HEK293 (cell line): ENCODE measurements at regions not wholly inside any gene's neighbourhood (a gene's known extent, or its start where the extent isn't known, plus 50 kb on each side); places are given as distances from the start of the nearest gene placed in this dataset.
"Not testable (repeated sequence)": the region's sequence is repeated elsewhere in the genome, so short reads cannot be mapped to it uniquely, and the experiment has no call there.

Experiments
- CTCF ChIA-PET: fragments of 350-600 bp; formaldehyde crosslinking; extraction: SDS; loops from one replicate; lab custom pipeline; 2021; ENCODE audit warnings: antibody characterized with exemption; lab: Yijun Ruan, JAX
- POLR2A ChIA-PET: fragments of 300-600 bp; formaldehyde crosslinking; extraction: SDS; loops from one replicate; lab custom pipeline; 2020; ENCODE audit warnings: antibody characterized with exemption, inconsistent platforms; lab: Yijun Ruan, JAX
- H3K27ac ChIP-seq: fragments of 200-500 bp; sonication (Bioruptor generic); 2 replicates; pipeline ENCODE4 v1.5.1; 2014; ENCODE audit warnings: low read depth, low read length, control low read depth, inconsistent platforms; ENCODE audit errors: extremely low read depth
- H3K36me3 ChIP-seq, 2 experiments: fragments of 200-500 bp in 1 of 2; sonication (Bioruptor generic) in 1 of 2; 1 replicate in 1 of 2; 2 replicates in 1 of 2; pipeline ENCODE4 v1.5.1; 2014 to 2017; ENCODE audit warnings: inconsistent platforms in 2 of 2, low read length in 2 of 2; ENCODE audit not compliant: control insufficient read depth in 2 of 2, insufficient read depth in 1 of 2
- H3K4me1 ChIP-seq: fragments of 200-500 bp; sonication (Bioruptor generic); 2 replicates; pipeline ENCODE4 v1.5.1; 2014; ENCODE audit warnings: mild to moderate bottlenecking, low read length, inconsistent platforms; ENCODE audit not compliant: control insufficient read depth, insufficient read depth
- H3K4me3 ChIP-seq: 2 replicates; pipeline ENCODE4 v1.5.1; 2011; ENCODE audit warnings: low read depth, mild to moderate bottlenecking, control low read depth, low read length, moderate library complexity
- H3K9me3 ChIP-seq: fragments of 200-500 bp; sonication (Bioruptor generic); 2 replicates; pipeline ENCODE4 v1.5.1; 2014; ENCODE audit warnings: low read depth, low read length, inconsistent platforms; ENCODE audit not compliant: control insufficient read depth, insufficient read depth
- KLF9 ChIP-seq: fragments of 450-650 bp; formaldehyde crosslinking; IDR thresholded peaks from 2 replicates; pipeline ENCODE4 v1.5.1; 2016; ENCODE audit warnings: missing biosample characterization, missing genetic modification characterization, low read depth
- ZNF202 ChIP-seq: fragments of 450-650 bp; formaldehyde crosslinking; IDR thresholded peaks from 2 replicates; pipeline ENCODE4 v1.5.1; 2016; ENCODE audit warnings: missing biosample characterization, missing genetic modification characterization, borderline replicate concordance
- ZNF221 ChIP-seq: fragments of 450-650 bp; formaldehyde crosslinking; IDR thresholded peaks from 2 replicates; pipeline ENCODE4 v1.5.1; 2017; ENCODE audit warnings: missing biosample characterization, missing genetic modification characterization, borderline replicate concordance
- ZNF239 ChIP-seq: fragments of 450-650 bp; formaldehyde crosslinking; IDR thresholded peaks from 2 replicates; pipeline ENCODE4 v1.5.1; 2016; ENCODE audit warnings: missing biosample characterization, missing genetic modification characterization
- ZNF292 ChIP-seq: fragments of 450-650 bp; formaldehyde crosslinking; IDR thresholded peaks from 2 replicates; pipeline ENCODE4 v1.5.1; 2016; ENCODE audit warnings: low read depth, missing biosample characterization, missing genetic modification characterization, borderline replicate concordance
- ZNF510 ChIP-seq: fragments of 450-650 bp; formaldehyde crosslinking; IDR thresholded peaks from 2 replicates; pipeline ENCODE4 v1.5.1; 2018; ENCODE audit warnings: mild to moderate bottlenecking, missing genetic modification characterization, missing biosample characterization; ENCODE audit not compliant: insufficient replicate concordance
- ZNF521 ChIP-seq: fragments of 450-650 bp; formaldehyde crosslinking; IDR thresholded peaks from 2 replicates; pipeline ENCODE4 v1.5.1; 2017; ENCODE audit warnings: missing biosample characterization, mild to moderate bottlenecking, missing genetic modification characterization
- ZNF530 ChIP-seq: fragments of 450-650 bp; formaldehyde crosslinking; IDR thresholded peaks from 2 replicates; pipeline ENCODE4 v1.5.1; 2016; ENCODE audit warnings: low read depth, missing biosample characterization, missing genetic modification characterization
- ZNF555 ChIP-seq: fragments of 450-650 bp; formaldehyde crosslinking; conservative IDR thresholded peaks from 2 replicates; pipeline ENCODE4 v1.5.1; 2017; ENCODE audit warnings: missing biosample characterization, mild to moderate bottlenecking, missing genetic modification characterization, inconsistent platforms
- ZNF580 ChIP-seq: fragments of 450-650 bp; formaldehyde crosslinking; IDR thresholded peaks from 2 replicates; pipeline ENCODE4 v1.5.1; 2016; ENCODE audit warnings: missing biosample characterization, missing genetic modification characterization
- ZNF596 ChIP-seq: fragments of 450-650 bp; IDR thresholded peaks from 2 replicates; pipeline ENCODE4 v1.5.0; 2018; ENCODE audit warnings: missing biosample characterization, mild to moderate bottlenecking, missing genetic modification characterization, moderate library complexity
- ZNF624 ChIP-seq: fragments of 450-650 bp; formaldehyde crosslinking; IDR thresholded peaks from 2 replicates; pipeline ENCODE4 v1.5.1; 2017; ENCODE audit warnings: missing biosample characterization, missing genetic modification characterization
- ZNF843 ChIP-seq: fragments of 450-650 bp; formaldehyde crosslinking; IDR thresholded peaks from 2 replicates; pipeline ENCODE4 v1.5.1; 2016; ENCODE audit warnings: missing biosample characterization, missing genetic modification characterization
- ZSCAN4 ChIP-seq: fragments of 450-650 bp; formaldehyde crosslinking; IDR thresholded peaks from 2 replicates; pipeline ENCODE4 v1.5.1; 2017; ENCODE audit warnings: missing biosample characterization, missing genetic modification characterization
- TF ChIP-seq, protein P1 (sequence below): fragments of 450-650 bp; formaldehyde crosslinking; IDR thresholded peaks from 2 replicates; pipeline ENCODE4 v1.5.1; 2016; ENCODE audit warnings: missing biosample characterization, missing genetic modification characterization
- TF ChIP-seq, protein P2 (sequence below): fragments of 450-650 bp; IDR thresholded peaks from 2 replicates; pipeline ENCODE4 v1.5.1; 2018; ENCODE audit warnings: missing biosample characterization, mild to moderate bottlenecking, missing genetic modification characterization

GRCh38 chr3:173289072-173289471 lies 108.5 kb upstream of the NLGN1 start (continued):
- TF ChIP-seq, protein P1, sequence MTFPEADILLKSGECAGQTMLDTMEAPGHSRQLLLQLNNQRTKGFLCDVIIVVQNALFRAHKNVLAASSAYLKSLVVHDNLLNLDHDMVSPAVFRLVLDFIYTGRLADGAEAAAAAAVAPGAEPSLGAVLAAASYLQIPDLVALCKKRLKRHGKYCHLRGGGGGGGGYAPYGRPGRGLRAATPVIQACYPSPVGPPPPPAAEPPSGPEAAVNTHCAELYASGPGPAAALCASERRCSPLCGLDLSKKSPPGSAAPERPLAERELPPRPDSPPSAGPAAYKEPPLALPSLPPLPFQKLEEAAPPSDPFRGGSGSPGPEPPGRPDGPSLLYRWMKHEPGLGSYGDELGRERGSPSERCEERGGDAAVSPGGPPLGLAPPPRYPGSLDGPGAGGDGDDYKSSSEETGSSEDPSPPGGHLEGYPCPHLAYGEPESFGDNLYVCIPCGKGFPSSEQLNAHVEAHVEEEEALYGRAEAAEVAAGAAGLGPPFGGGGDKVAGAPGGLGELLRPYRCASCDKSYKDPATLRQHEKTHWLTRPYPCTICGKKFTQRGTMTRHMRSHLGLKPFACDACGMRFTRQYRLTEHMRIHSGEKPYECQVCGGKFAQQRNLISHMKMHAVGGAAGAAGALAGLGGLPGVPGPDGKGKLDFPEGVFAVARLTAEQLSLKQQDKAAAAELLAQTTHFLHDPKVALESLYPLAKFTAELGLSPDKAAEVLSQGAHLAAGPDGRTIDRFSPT (tag by site-specific recombination), result no peak
- no peak for TF ChIP-seq ZNF510 (tag by site-specific recombination)
- no peak for TF ChIP-seq ZNF580 (tag by site-specific recombination)
- peak; percentile 66 for TF ChIP-seq ZNF843 (tag by site-specific recombination)
- TF ChIP-seq, all 188 proteins: peak for 3

DNA sequence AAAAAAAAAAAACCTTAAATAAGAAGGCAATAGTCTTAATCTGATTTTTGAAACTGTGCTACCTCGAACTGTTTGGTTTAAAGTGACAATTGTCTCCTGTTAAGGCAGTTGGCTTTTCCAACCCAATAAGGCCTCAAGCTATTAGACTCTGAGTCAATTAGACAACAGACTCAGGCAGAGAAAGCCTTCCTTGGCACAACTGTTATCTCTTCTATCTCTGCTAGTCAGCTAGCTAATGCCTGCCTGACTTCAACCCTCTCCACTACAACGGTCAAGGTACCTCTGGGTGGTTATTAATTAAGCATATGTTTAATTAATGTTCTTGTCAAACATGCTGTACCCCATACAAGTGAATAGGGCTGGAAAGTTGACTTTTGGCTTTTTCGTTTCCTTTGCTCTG lies 110.2 kb upstream of the NLGN1 start:
- Histone ChIP-seq H3K27ac (no peak overlapping the region), H3K9me3 (no peaks in the 10 kb centered on the region), H3K36me3 (no peaks in the 10 kb centered on the region), H3K4me3 (no peak overlapping the region), H3K4me1 (0 out of 2 replicates have a peak, but pooled peaks cover 3% of the 10 kb centered on the region)
- POLR2A ChIA-PET, result no interaction called here
- CTCF ChIA-PET, result no interaction called here
- 0 out of 2 replicates have a peak, but pooled peaks have one; percentile 58 for TF ChIP-seq ZSCAN4
- no peak for TF ChIP-seq ZNF624 (tag by site-specific recombination)

DNA sequence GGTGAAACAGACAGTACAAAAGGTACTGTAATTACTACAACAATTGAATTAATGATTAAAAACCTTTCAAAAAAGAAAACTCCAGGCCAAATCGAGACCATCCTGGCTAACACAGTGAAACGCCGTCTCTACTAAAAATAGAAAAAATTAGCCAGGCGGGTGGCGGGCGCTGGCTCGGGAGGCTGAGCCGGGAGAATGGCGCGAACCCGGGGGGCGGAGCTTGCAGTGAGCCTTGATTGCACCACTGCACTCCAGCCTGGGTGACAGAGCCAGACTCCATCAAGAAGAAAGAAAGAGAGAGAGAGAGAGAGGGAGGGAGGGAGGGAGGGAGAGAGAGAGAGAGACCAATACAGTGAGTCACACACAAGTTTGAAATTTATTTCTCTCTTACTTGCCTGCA lies 111.0 kb upstream of the NLGN1 start:
- CTCF ChIA-PET, H3K4me1 ChIP-seq, POLR2A ChIA-PET, H3K36me3 ChIP-seq, H3K27ac ChIP-seq, H3K9me3 ChIP-seq, H3K4me3 ChIP-seq: not testable (repeated sequence)
- 0 out of 2 replicates have a peak, but pooled peaks have one; percentile 23 for TF ChIP-seq ZNF202
- TF ChIP-seq ZNF596 (tag by site-specific recombination), result 0 out of 2 replicates have a peak, but pooled peaks have one; percentile 10

GRCh38 chr3:173284301-173284700 lies 113.2 kb upstream of the NLGN1 start:
- Histone ChIP-seq H3K36me3 (no peaks in the 10 kb centered on the region), H3K27ac (no peak overlapping the region), H3K9me3 (no peaks in the 10 kb centered on the region), H3K4me3 (no peak overlapping the region), H3K4me1 (0 out of 2 replicates have a peak, but pooled peaks cover 3% of the 10 kb centered on the region)
- POLR2A ChIA-PET, result no interaction called here
- CTCF ChIA-PET, result no interaction called here
- TF ChIP-seq ZNF521 (tag by site-specific recombination), result no peak
- no peak for TF ChIP-seq KLF9
- TF ChIP-seq, protein P2, sequence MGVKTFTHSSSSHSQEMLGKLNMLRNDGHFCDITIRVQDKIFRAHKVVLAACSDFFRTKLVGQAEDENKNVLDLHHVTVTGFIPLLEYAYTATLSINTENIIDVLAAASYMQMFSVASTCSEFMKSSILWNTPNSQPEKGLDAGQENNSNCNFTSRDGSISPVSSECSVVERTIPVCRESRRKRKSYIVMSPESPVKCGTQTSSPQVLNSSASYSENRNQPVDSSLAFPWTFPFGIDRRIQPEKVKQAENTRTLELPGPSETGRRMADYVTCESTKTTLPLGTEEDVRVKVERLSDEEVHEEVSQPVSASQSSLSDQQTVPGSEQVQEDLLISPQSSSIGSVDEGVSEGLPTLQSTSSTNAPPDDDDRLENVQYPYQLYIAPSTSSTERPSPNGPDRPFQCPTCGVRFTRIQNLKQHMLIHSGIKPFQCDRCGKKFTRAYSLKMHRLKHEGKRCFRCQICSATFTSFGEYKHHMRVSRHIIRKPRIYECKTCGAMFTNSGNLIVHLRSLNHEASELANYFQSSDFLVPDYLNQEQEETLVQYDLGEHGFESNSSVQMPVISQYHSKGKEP (tag by site-specific recombination), result no peak
- no peak for TF ChIP-seq ZNF292 (tag by site-specific recombination)
- TF ChIP-seq ZNF555 (tag by site-specific recombination), result no peak
- no peak for TF ChIP-seq ZNF530 (tag by site-specific recombination)
- no peak for TF ChIP-seq ZNF221 (tag by site-specific recombination)
- no peak for TF ChIP-seq ZNF239 (tag by site-specific recombination)
